ENCODE measurements at regions not wholly inside any gene's neighbourhood (a gene's known extent, or its start where the extent isn't known, plus 50 kb on each side); places are given as distances from the start of the nearest gene placed in this dataset.

GRCh38 chr2:58967736-58968135, 726.6 kb upstream of the FANCL start:
- Histone ChIP-seq H3K27ac (ENCODE audit: low read length) (no peak overlapping the region), H3K4me3 (ENCODE audit: low read depth in 2 of 2, low read length in 2 of 2) (no peak overlapping the region), H3K36me3 (ENCODE audit: control insufficient read depth, insufficient read depth, low read length) (no peaks in the 10 kb centered on the region), H3K4me1 (ENCODE audit: control insufficient read depth, insufficient read depth, low read length) (no peaks in the 10 kb centered on the region), H3K9me3 (ENCODE audit: control insufficient read depth, insufficient read depth, low read depth, low read length) (no peaks in the 10 kb centered on the region), H3K27me3 (ENCODE audit: control insufficient read depth, insufficient read depth, low read length) (no peaks in the 10 kb centered on the region)
- DNase-seq (ENCODE audit: low read depth, low spot score), result no peak
- intact Hi-C loops (cut with micrococcal nuclease; ENCODE audit: unreplicated experiment) (no loop called here), in situ Hi-C loops (cut with HindIII; ENCODE audit: low pct_unique_long_range_greater_than_20kb, low sequenced_read_pairs) (no loop called here)
- ChIA-PET POLR2A (no interaction called here), CTCF (no interaction called here)
- no peak for TF ChIP-seq SIN3A (IDR thresholded peaks at IDR 0.05; ENCODE audit: borderline replicate concordance, insufficient read depth, low read depth, low read length)
- no TSS peak for BruUV-seq (replicated peaks)
- no peak for ATAC-seq

GRCh38 chr2:58965602-58966001, 724.5 kb upstream of the FANCL start:
- CTCF ChIA-PET, result no interaction called here
- TF ChIP-seq POLR2AphosphoS5 (IDR thresholded peaks at IDR 0.05; ENCODE audit: low read depth, low read length) (no peak), CTCF (IDR thresholded peaks at IDR 0.05) (no peak), SIN3A (IDR thresholded peaks at IDR 0.05; ENCODE audit: borderline replicate concordance, insufficient read depth, low read depth, low read length) (no peak), TCF7L2 (IDR thresholded peaks at IDR 0.05; ENCODE audit: low read depth, low read length) (no peak), REST (IDR thresholded peaks at IDR 0.05; ENCODE audit: insufficient read depth in 1 of 2, low read depth in 2 of 2, low read length in 1 of 2) (no peak)

GRCh38 chr2:58959996-58960395, 718.9 kb upstream of the FANCL start:
- Histone ChIP-seq H3K4me1 (ENCODE audit: control insufficient read depth, insufficient read depth, low read length) (no peaks in the 10 kb centered on the region), H3K27ac (ENCODE audit: low read length) (no peak overlapping the region), H3K27me3 (ENCODE audit: control insufficient read depth, insufficient read depth, low read length) (no peaks in the 10 kb centered on the region), H3K4me3 (ENCODE audit: low read depth in 2 of 2, low read length in 2 of 2) (no peak overlapping the region), H3K36me3 (ENCODE audit: control insufficient read depth, insufficient read depth, low read length) (no peaks in the 10 kb centered on the region), H3K9me3 (ENCODE audit: control insufficient read depth, insufficient read depth, low read depth, low read length) (no peaks in the 10 kb centered on the region)
- DNase-seq (ENCODE audit: low read depth, low spot score) (no peak), ATAC-seq (no peak)
- intact Hi-C loops (cut with micrococcal nuclease; ENCODE audit: unreplicated experiment) (no loop called here), in situ Hi-C loops (cut with HindIII; ENCODE audit: low pct_unique_long_range_greater_than_20kb, low sequenced_read_pairs) (no loop called here)
- ChIA-PET CTCF (no interaction called here), POLR2A (interaction anchor here (0.5 kb wide), 1 partner anchor 9 kb away, joined by 3 read pairs; no protein-coding TSS in a partner anchor)
- no TSS peak for BruUV-seq (replicated peaks)
- TF ChIP-seq POLR2AphosphoS5 (IDR thresholded peaks at IDR 0.05; ENCODE audit: low read depth, low read length) (no peak), REST (IDR thresholded peaks at IDR 0.05; ENCODE audit: insufficient read depth in 1 of 2, low read depth in 2 of 2, low read length in 1 of 2) (no peak), CTCF (IDR thresholded peaks at IDR 0.05) (no peak), SIN3A (IDR thresholded peaks at IDR 0.05; ENCODE audit: borderline replicate concordance, insufficient read depth, low read depth, low read length) (no peak), TCF7L2 (IDR thresholded peaks at IDR 0.05; ENCODE audit: low read depth, low read length) (no peak)

More at GRCh38 chr2:58965602-58966001, 724.5 kb upstream of the FANCL start:
- no peak overlapping the region for H3K4me3 ChIP-seq (ENCODE audit: low read depth in 2 of 2, low read length in 2 of 2)
- no peak for ATAC-seq
- no peaks in the 10 kb centered on the region for H3K9me3 ChIP-seq (ENCODE audit: control insufficient read depth, insufficient read depth, low read depth, low read length)
- H3K4me1 ChIP-seq (ENCODE audit: control insufficient read depth, insufficient read depth, low read length), result no peaks in the 10 kb centered on the region
- no peak overlapping the region for H3K27ac ChIP-seq (ENCODE audit: low read length)
- no peaks in the 10 kb centered on the region for H3K27me3 ChIP-seq (ENCODE audit: control insufficient read depth, insufficient read depth, low read length)
- in situ Hi-C loops (cut with HindIII; ENCODE audit: low pct_unique_long_range_greater_than_20kb, low sequenced_read_pairs) (no loop called here), intact Hi-C loops (cut with micrococcal nuclease; ENCODE audit: unreplicated experiment) (no loop called here)
- POLR2A ChIA-PET, result no interaction called here
- no peak for DNase-seq (ENCODE audit: low read depth, low spot score)
- no TSS peak for BruUV-seq (replicated peaks)
- H3K36me3 ChIP-seq (ENCODE audit: control insufficient read depth, insufficient read depth, low read length), result no peaks in the 10 kb centered on the region
